Brain microvascular endothelial cell (primary cell): ENCODE measurements at regions not wholly inside any gene's neighbourhood (a gene's known extent, or its start where the extent isn't known, plus 50 kb on each side); places are given as distances from the start of the nearest gene placed in this dataset.
A peak's percentile ranks its signal among the peaks of the same experiment; 100 is the strongest.

Experiments
- DNase-seq: peaks from one replicate; pipeline ENCODE4 v3.0.0-alpha.2; 2020
- H3K27ac ChIP-seq: fragments of 250-450 bp; sonication (Bioruptor Pico); 2 replicates; pipeline ENCODE4 v1.5.1; 2020; ENCODE audit warnings: mild to moderate bottlenecking, moderate library complexity
- H3K27me3 ChIP-seq: fragments of 250-450 bp; sonication (Bioruptor Pico); replicated peaks from 2 replicates; pipeline ENCODE4 v1.5.1; 2020; ENCODE audit warnings: mild to moderate bottlenecking
- H3K36me3 ChIP-seq: fragments of 250-450 bp; sonication (Bioruptor Pico); replicated peaks from 2 replicates; pipeline ENCODE4 v1.5.1; 2020; ENCODE audit warnings: mild to moderate bottlenecking
- H3K4me3 ChIP-seq: 2 replicates; pipeline ENCODE4 v1.5.1; 2011; ENCODE audit warnings: low read depth, mild to moderate bottlenecking, control low read depth, low read length, moderate library complexity
- CTCF ChIP-seq: IDR thresholded peaks from 2 replicates; pipeline ENCODE4 v1.5.1; 2011; ENCODE audit warnings: low read depth, mild to moderate bottlenecking, moderate library complexity, low read length, control low read depth, inconsistent platforms; ENCODE audit errors: missing control alignments
- in situ Hi-C: cut with HindIII; loops from 2 replicates; pipeline ENCODE4 v1.10.0; 2017; ENCODE audit warnings: low sequenced_read_pairs, low pct_ligation_motif_present

GRCh38 chr4:104066533-104066932 is 346.7 kb upstream of the TACR3 start:
- no peaks in the 10 kb centered on the region for H3K27me3 ChIP-seq
- DNase-seq: no peak
- no peak for TF ChIP-seq CTCF
- no peak overlapping the region for H3K27ac ChIP-seq
- in situ Hi-C loops: no loop called here
- no peak overlapping the region for H3K4me3 ChIP-seq
- no peaks in the 10 kb centered on the region for H3K36me3 ChIP-seq

GRCh38 chr4:104064646-104065577 is 345.1 kb upstream of the TACR3 start:
- H3K27ac ChIP-seq: no peak overlapping the region
- peak; percentile 12 for DNase-seq
- no peak overlapping the region for H3K4me3 ChIP-seq
- peak; percentile 75 for TF ChIP-seq CTCF
- in situ Hi-C loops: no loop called here
- no peaks in the 10 kb centered on the region for H3K36me3 ChIP-seq
- H3K27me3 ChIP-seq: no peaks in the 10 kb centered on the region

- H3K36me3 ChIP-seq: no peaks in the 10 kb centered on the region
- no peak overlapping the region for H3K4me3 ChIP-seq
- no peak overlapping the region for H3K27ac ChIP-seq
- no peaks in the 10 kb centered on the region for H3K27me3 ChIP-seq
- in situ Hi-C loops: no loop called here
- TF ChIP-seq CTCF: no peak
- no peak for DNase-seq
These were observed 343.6 kb upstream of the TACR3 start for GRCh38 chr4:104063341-104063740.

- in situ Hi-C loops: no loop called here
- no peaks in the 10 kb centered on the region for H3K36me3 ChIP-seq
- no peak overlapping the region for H3K4me3 ChIP-seq
- DNase-seq: no peak
- no peak for TF ChIP-seq CTCF
- H3K27me3 ChIP-seq: no peaks in the 10 kb centered on the region
- H3K27ac ChIP-seq: no peak overlapping the region
These were observed 324.6 kb upstream of the TACR3 start for GRCh38 chr4:104044369-104044768.

- DNase-seq: no peak
- H3K27ac ChIP-seq: no peak overlapping the region
- no peaks in the 10 kb centered on the region for H3K36me3 ChIP-seq
- in situ Hi-C loops: no loop called here
- no peak for TF ChIP-seq CTCF
- no peaks in the 10 kb centered on the region for H3K27me3 ChIP-seq
- no peak overlapping the region for H3K4me3 ChIP-seq
These were observed 313.1 kb upstream of the TACR3 start for GRCh38 chr4:104032896-104033295.
